Globus pallidus (tissue), 1 donor: ENCODE measurements at regions not wholly inside any gene's neighbourhood (a gene's known extent, or its start where the extent isn't known, plus 50 kb on each side); places are given as distances from the start of the nearest gene placed in this dataset.
"Not testable (repeated sequence)": the region's sequence is repeated elsewhere in the genome, so short reads cannot be mapped to it uniquely, and the experiment has no call there.

ENCODE experiments used
- DNase-seq: peaks from one replicate; pipeline ENCODE4 v3.0.0-alpha.2; 2015; ENCODE audit warnings: low spot score

DNA sequence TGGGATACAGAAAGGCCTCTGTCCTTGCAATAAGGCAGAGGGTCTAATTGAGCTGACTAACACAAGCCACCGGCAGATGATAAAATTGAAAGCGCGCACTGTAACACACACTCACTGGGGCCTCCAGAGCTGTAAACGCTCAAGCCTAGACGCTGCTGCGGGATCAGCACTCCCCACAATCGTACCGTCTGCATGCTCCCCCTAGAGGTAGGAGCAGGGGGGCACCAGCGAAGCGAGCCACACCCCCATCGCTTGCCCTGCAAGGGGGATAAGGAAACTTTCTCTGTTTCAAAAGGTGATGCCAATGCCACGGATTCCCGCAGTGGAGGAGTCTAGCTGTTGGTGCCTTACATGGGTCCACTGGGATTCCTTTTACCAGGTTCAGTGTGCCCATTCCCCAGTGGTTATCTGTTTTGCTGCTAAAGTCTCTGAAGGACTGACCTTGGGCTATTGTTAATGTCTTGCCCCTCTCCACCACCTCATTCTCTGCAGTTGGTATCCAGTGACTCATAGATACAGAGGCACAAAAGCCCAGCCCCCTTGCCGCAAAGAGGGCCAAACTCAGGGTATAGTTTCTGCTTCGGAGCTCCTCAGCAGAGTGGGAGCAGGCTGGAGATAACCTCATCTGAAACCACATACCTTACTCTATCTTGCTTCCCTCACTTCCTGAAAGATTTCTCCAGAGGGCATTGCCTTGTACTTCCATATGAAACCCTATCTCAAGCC, 139.3 kb upstream of the KBTBD8 start:
- DNase-seq: no peak

DNA sequence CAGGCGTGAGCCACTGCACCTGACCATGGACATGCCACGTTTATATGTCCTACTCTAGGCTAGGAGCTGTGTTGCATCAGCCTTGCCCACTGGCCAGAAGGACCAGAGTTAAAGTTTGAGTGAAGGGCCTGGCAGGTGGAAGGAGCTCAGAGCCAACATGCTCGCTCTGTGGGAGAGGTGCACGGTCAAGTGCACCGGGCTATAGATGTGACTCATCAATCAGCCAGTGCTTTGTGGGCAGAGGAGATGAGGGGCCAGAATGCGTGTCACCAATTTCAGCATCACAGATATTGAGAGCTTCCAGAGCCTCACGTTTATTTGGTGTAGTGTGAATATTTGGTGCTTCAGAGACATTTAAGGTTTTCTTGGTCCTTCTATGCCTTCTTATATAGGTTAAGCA, 137.3 kb upstream of the KBTBD8 start:
- no peak for DNase-seq

DNA sequence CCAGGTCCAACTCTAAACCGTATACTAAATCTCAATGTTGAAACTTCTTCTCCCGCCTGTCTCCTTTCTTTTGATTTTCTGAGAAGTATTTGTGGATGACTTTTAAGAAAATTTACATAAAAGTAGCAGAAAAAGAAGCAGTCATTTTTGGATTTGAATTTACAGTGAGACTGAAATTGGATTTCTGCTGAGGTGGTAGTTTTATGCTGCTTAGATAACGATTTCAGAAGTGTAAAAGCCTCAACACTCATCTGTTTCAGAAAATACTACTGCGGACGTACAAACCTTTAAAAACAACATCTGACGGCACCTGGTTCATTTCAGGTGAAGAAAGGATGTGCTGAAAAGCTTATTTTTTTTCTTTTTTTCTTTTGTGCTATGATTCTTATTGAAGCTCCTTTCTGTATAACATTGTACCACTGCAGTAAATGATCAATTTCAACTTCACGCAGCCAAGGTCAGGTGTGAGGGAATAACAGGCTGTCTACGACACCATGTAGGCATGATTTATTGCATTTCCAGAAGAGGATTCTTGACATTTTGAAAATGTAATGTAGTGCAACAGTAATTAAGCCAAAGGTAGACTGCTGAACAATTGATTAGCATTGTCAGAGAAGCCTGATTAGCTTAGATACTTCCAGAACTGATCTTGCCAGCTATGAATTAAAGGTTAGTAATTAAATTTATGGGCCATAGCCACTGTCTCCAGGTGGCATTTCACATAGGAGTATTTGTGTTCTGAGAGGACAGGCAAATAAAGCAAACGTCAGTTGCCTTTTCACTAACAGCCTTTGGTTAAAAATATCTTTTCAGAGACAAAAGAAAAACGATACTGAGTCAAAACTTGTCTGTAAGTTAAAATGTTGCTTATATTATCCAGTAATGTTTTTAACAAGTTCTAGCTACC, 134.6 kb upstream of the KBTBD8 start:
- no peak for DNase-seq

DNA sequence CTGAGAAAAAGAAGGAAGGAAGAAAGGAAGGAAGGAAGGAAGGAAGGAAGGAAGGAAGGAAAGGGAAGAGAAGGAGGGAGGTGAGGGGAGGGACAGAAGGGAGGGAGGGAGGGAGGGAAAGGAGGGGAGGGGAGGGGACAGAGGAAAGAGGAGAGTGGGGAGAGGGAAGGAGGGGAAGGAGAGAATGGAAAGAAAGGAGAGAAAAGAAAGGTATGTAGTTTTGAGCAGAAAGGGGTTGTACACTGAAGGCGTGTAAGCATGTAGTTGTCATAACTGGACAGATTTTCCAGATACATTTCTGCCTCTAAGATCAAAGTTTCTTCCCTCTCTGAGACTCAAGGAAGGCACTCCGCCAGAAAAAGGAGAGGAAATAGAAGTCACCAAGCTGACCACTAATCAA, 113.4 kb upstream of the KBTBD8 start:
- DNase-seq: no peak

DNA sequence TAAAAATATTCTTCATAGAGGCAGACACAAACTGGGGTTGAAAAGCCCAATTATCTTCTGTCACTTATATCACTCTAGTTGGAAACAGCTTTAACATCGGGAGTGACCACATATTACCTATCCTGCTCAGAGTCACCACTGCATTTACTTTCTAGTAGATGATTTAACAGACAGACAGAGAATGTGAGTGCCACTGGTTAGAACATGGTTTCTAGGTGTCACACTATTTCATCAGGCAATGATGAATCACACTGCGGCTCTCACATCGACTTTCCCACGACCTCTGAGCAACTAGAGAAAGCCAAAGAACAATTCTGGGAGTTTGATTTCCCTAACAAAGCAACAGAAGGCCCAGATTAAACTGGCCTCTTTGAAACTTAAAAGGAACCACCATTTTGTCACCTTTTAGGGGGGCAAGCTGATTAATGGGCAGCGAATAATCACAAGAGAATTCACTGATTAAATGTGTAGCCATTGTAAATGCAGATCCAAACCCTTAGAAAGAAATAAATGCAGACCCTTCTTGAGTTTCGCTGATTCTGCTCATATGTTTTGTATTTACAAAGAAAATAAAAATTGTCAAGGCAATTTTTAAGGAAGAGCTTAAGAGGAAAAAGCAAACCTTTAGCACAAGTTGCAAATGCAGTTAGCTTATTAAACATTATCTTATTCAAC, 112.6 kb upstream of the KBTBD8 start:
- no peak for DNase-seq

DNA sequence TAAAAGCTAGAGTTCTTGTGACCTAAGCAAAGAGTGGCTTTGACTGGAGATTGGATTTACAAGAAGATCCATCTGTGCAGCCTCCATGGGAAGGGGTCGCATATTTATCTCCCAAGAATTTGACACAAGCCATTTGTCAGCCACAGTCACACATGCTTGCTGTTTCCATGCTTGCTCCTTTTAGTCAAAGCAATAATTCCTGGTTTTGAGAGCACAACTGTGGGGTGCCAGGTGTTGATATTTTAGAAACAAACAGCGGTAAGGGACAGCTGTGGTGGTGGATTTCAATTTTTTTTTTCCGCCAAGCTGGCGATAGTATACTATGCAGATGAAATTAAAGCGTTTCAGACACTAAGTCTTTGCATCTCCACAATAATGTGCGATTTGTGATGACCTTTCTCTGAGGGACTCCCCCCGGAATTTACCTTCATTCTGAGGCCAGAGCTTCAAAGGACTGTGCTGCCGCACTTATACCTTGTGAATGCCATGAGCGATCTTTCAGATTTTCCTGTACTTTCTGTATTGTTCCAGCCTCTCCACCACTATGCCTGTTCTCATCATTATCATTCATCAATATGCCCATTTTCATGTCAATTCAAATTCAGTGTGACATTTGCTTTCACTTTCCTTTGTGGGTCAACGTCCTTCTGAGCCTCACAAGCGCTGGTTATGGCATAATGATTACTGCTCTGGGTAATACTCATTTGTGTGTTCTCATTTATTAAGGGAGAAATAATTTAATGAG, 108.2 kb upstream of the KBTBD8 start:
- DNase-seq: no peak

DNA sequence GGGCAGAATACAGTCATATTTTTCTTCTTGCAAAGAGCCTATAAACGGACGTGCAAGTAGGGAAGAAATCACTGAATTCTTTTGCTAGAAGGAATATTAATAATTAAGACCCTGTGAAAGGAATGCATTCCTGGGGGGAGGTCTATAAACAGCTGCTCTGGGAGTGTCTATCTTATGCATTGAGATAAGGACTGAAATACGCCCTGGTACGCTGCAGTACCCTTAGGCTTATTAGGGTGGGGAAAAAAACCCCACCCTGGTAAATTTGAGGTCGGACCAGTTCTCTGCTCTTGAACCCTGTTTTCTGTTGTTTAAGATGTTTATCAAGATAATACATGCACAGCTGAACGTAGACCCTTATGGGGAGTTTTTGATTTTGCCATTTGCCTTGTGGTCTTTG, 100.0 kb upstream of the KBTBD8 start:
- no peak for DNase-seq

DNA sequence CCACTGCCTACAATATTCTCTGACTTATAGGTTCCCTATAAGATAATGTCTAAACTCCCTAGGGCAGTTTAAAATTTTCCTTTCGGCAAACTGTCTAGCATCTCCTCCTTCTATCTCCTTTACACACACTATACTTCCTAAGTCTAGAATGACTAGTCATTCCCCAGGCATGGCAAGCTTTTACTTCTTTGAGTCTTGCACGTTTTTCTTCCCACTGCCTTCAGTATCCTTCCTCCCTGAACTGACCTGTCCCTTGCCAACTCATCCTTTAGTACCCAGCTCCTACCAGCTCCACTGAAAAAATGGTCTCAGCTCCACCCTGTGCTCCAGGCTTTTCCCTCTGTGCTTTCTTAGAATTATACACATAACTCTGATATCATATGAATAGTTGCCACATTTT, 93.8 kb upstream of the KBTBD8 start:
- no peak for DNase-seq

DNA sequence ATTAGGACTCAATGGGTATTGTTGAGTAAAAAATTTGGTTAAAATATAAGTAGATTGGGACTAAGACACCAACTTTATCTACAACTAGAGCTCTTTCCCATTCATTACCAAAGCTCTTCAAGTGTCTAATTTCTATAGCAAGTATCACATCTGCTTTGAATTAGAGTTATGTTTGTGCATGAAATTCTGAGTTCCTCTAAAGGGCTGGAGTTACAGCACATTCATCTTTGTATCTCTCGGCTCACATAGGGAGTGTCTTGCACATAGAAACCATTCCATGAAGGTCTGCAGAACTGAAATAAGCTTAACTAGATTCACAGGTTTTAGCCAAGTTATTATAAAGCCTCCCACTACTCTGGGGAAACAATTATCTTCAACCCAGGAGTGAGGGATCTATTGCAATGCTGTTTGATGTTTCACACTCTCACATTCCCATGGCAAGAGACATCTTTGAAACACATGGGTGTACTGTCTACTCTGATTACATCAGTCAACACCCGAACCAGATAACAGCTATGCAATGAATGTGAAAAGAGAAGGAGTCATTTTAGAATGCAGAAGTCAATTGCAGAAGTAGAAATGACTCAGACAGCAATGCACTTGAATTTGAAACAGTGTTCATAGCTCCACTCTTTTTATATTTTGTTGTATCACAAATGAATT, 93.1 kb upstream of the KBTBD8 start:
- DNase-seq: no peak

DNA sequence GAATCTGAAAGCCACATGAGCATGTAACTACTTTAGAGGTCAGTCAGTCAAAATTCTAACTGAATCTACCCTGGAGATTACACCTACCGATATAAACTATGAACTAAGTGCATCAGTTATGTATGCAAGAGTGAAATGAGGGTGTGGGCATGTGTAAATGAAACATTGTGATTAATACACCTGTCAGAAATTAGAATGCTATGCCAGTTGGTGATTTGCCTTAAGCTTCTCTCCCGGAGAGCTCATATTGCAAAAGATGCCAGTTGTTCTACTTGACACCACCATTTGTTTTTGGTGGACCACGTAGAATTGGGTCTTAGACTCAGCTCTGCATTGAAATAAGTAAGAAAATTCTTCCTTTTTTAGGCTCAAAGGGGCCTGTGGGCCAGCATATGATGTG, 91.0 kb upstream of the KBTBD8 start:
- DNase-seq: no peak

DNA sequence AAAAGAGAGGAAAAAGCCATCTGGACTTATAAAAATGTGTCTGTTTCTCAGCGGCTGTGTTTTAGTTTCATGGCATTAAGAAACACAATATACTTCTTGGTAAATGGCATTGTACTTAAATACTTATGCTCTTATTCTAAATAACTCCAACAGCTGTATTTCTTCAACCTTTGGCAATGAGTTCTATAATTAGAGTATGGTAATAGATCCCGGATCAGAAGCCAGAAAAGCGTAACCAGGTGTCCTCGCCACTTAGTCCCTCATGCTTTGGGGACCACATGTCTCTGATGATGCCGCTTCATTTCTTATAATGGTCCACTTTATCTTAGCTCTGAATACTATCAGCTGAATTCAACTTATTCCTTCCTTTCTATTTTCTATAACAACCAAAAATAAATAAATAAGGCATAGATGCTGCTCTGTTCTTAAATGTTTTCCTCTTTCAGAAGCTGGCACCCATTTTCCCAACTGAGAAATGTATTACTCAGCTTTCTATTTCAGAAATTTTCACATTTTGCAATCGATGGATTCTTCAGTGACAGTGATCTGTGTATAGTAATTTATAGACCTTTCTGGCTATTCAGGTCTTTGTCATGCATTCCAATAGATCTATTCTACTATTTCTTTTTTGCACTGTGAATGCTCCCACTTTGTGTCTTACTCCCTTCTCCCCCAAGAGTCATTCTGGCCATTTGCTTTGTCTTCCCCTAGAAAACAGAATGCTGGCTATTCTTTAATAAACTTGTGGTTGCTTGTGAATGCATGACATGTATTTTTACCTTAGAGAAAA, 87.6 kb upstream of the KBTBD8 start:
- DNase-seq: no peak

DNA sequence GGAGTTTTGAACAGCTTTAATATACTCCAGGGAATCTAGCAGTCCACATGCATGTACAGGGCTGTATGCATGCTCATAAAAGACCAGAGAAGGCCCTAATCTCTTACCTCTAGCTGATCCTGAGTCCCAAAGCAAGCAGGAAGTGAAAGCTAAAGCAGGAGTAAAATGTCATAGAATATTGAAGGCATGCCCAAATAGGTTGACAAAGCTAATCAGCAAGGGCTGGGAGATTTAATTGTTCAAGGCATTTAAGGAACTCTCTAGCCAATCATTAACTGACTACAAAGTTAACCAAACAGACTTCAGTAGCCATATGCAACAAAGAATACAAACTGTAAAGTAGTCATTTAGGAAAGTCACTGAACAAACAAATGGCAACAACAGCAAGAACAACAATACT, 85.8 kb upstream of the KBTBD8 start:
- no peak for DNase-seq

DNA sequence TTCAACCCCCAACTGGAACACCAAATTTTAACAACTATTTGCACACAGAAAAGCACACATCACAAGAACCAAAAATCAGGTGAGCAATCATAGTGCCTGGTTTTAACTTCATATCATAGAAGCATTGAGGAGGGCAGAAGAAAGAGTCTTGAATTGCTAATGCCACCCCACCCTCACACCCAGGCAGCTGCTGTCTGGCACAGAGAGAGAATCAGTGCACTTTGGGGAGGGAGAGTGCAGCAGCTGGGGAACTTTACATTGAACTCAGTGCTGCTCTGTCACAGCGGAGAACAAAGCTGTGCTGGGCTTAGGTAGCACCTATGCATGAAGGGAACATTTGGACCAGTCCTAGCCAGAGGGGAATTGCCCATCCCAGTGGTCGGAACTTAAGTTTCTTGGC, 76.0 kb upstream of the KBTBD8 start:
- no peak for DNase-seq

DNA sequence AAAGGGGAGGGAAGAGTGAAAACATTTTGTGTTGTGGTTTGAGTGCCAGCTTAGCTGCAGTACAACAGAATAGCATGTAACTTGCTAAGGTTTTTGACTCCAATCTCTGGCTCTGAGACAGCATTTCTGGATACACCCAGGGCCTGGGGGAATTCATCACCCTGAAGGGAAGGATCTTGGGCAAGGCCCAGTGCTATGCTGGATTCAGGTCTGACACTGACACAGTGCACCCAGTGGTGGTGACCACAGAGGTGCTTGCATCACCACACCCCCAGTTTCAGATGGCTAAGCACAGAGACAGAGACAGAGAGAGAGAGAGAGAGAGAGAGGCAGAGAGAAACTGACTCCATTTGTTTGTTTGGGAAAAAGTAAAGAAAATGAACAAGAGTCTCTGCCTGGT, 74.1 kb upstream of the KBTBD8 start:
- no peak for DNase-seq

DNA sequence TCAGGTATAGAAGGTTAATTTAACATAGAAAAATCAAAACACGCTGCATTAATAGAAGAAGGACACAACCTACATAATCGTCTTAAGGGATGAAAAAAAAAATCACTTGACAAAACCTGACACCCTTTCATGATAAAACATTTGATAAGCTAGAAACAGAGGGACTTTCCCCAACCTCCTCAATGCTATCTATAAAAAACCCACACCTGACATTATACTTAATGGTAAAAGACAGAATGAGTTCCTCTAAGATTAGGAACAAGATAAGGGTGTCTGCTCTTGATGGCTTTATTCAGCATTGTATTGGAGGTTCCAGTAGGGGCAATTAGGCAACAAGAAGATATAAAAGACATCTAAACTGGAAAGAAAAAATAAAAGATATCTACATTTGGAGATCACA, 69.9 kb upstream of the KBTBD8 start:
- DNase-seq: no peak

DNA sequence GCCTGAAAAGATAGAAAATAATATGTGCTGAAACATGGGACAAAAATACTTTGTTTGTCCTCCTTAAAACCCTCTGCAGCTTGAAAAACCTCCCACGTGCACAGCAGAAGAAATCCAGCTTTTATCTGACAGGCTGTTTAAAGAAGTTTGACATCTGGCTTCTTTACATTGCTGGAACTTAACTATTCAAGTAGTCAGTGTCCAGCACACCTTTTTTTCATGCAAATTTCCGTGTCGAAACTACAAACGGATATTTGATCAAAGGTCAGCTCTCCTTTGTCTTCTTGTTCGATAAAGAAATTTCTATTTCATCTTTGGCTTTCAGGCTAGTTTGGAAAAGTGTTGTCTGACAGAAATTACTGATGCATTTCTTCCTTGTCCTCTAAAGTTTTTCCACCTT, 66.8 kb upstream of the KBTBD8 start:
- DNase-seq: no peak

DNA sequence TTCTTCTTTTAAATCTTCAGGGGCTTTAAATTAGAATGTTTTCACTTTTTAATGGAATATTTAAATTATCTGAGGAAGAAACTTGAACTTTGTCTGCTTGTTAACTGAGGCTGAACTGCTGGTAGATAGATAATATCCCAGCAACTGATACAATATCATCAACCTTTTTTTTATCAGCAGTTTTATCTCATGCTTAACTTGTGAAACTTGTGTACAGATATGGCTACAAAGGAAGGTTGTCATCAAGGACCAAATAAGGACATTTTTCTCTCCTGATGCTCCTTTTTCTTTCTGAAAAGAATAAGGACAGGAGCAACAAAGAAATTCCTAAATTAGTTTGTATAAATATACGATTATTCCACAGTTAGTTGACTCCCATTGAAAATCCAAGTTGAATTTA, 66.4 kb upstream of the KBTBD8 start:
- DNase-seq: no peak

DNA sequence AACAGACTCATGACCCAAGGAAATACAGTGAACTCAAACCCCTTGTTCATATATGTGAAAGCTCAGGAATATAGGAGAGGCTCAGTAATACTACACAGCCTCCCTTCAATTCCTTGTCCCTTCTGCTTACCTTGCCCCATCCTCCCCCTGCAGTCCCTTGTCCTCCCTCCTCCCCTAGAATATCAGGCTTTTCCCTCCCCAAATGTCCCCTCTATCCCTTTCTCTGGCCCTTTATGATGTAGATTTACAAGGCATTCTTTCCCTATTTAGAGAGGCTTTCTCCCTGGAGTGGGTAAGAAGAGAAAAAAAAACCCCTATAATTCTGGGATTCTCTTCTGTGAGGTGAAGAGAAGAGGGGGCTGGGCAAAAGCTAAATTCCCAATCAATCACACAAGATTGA, 64.9 kb upstream of the KBTBD8 start:
- no peak for DNase-seq

DNA sequence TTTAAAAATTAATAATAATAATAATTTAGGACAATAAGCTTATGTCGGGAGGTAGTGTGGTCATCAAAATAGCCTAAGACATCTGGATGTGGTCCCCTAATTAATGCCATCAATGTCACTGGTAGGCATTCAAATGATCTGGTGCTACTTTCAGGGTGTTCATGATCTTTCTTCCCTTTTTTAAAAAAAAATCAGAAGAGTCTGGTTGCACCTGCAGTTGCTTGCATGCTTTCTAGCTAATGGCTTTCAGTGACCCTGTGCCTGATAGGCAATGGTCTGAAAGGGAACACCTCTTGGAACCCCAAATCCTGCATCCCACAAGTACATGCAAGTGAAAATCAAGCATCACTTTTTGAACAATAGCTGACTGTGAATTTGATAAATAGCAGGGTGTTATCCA, 64.1 kb upstream of the KBTBD8 start:
- DNase-seq: no peak

DNA sequence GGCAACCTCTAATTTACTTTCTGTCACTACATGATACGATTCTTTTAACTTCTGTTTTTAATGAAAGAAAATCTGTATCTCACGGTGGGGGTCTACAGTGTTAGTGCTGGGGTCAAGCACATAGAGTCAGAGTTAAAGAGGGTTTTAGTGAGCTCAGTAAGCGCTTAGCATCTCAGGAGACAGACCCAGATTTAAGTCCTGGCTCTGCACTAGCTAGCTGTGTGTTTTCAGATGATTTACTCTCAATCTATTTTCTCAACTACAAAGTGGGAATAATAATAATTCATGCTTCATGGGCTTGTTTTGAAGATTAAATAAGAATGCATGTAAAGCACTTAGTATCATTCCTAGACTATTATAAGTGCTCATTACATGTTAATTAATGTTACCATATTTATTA, 63.4 kb upstream of the KBTBD8 start:
- DNase-seq: no peak

DNA sequence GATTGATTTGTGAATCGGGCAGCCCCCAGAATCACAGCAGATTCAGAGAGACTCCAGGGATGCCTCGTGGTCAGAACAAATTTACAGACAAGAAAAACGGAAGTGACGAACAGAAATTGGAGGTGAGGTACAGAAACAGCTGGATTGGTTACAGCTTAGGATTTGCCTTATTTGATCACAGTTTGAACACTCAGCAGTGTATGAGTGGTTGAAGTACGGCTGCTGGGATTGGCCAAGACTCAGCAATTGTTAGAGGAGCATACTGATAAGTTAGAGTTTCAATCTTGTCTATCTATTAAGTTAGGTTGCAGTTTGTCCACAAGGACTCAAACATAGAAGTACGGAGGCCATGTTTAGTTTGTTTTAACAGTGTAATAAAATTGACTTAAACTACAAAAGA, 61.1 kb upstream of the KBTBD8 start:
- DNase-seq: not testable (repeated sequence)
